Dedifferentiated amniotic fluid mesenchymal stem cell (primary cell): ENCODE measurements at regions not wholly inside any gene's neighbourhood (a gene's known extent, or its start where the extent isn't known, plus 50 kb on each side); places are given as distances from the start of the nearest gene placed in this dataset.

Experiments used
- DNase-seq: peaks from one replicate; pipeline ENCODE4 v3.0.0-alpha.2; 2016; ENCODE audit errors: extremely low spot score

DNA sequence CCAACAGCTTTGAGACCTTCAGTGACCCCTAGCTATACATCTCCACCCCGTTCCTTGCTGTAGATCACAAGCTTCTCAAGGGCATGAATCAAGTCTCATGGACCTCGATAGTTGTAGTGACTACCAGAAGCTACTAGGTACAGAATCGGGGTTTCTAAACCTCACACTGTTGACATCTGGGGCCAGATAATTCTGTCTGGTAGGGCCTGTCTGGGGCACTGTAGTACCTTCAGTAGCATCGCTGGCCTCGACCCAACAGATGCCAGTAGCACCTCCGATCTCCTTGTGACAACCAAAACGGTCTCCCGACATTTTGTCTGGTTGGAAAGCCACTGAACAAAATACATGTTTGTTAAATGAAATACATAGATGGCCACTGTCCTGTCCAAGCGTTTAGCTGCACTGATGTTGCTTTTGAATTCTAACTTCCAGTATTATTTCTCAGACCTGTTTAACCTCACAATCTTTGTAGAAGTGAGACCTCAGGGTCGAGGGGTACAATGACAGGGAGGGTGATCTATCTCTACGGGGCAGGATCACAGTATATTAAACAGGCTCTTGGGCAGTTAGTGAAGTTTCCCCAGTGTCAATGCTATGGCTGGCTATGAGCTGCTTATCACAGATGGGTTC is 262.5 kb upstream of the IGF1R start:
- DNase-seq = no peak

DNA sequence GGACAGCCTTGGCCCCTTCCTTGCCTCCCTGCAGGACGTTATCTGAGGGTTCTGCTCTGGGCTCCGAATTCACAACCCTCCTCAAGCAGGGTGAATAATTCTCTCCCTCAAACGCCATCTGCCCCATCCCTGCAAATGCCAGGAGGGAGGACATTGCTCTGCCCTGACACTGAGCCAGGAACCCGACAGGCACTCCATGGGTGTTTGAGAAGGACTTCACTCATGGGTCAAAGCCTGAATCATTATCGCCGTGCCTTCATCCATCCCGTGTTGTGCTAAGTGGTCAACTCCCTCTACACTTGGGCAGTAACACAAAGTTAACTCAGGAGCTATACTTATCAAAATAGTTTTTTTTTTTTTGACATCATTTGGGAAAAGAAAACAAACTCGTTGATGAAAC is 261.8 kb upstream of the IGF1R start:
- DNase-seq = no peak

DNA sequence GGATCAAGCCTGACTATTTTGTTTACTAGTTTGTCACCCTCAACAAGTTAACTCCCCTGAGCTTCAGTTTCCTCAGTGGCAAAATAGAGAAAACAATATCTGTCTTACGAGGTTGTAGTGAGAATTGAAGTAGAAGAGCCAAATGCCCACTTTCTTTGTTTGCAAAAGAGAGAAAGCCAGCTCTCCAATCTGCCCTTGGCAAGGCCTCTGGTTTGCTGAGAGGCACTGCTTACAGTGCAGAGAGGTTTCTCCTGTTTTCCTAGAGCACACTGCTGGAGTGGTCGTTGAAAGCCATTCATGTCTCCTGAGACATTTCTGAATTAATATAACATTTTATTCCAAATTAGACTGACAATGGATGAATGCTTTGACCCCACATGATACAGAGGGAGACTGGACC is 260.5 kb upstream of the IGF1R start:
- no peak for DNase-seq

DNA sequence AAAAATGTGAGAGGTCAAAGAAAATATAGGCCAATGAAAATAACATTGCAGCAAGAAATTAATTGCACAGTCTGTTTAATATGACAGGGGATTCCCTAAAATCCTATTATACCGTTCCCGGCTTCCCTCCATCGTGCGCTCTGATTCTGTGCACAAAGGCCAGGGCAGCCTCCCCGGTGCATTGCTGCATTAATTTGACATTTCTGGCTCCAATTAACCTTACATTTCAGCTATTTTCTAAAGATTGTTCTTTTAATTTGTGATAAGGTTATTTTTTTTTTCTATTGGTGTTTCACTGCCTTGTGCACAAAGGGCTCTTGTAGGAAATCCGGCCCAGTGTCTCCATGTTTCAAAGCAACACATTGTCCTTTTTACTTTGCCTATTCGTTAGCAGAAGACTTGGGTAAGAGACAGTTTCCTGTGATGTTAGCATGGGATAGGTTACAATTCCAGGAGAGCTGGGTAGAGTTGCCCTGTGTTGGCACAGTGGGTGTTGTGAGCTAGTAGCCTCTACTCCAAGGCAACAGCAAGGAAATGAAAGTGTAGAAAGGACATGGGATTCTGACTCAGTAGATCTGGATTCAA is 257.3 kb upstream of the IGF1R start:
- DNase-seq = no peak

DNA sequence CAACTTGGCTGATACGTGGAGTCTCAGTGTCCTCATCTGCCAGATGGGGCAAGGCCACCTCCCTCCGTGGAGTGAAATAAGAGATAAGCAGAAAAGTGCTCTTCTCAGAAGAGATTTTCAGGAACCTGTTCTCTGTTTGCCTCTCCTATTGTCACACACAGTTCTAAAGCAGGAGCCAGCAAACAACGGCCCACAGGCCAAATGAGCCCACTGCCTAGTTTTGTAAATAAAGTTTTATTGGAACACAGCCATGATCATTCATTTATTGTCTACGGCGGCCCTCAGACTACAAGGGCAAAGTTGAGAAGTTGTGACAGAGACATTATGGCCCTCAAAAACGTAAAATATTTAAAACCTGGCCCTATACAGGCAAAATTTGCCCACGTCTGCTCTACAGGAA is 256.8 kb upstream of the IGF1R start:
- DNase-seq = no peak

DNA sequence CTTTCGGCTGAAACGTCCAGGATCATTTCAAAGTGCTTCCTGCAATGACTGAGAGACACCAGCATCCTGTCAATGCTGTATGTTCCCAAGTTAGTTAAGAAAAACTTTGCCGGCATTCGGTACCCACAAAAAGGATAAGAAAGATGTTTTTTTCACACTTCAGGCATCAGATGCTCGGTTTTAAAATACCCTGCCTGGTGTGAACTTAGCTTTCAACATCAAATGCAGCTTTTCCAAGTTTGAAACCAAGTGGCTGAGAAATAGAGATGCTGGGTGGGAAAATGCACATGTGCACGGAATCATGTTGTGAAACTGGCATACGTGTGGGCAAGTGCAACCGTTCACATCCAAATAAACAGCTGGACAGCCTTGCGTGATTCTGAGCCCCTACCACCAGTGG is 254.9 kb upstream of the IGF1R start:
- DNase-seq = no peak

DNA sequence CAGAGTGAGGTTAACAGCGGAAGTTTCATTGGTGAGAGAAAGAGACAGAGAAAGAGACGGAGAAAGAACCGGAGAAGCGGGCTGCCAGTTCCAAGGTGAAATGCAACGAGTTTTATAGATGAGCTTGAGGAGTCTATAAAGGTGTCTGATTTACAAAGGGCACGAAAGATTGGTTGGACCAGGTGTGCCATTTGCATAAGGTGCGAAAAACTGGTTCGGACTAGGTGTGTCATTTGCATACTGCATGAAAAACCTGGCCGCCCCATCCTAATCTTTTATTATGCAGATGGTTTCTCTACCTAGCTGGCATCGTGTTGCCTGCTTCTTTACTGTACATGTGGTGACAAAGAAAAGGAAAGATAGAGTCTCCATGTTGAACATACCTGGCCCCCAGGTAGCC is 253.8 kb upstream of the IGF1R start:
- no peak for DNase-seq

DNA sequence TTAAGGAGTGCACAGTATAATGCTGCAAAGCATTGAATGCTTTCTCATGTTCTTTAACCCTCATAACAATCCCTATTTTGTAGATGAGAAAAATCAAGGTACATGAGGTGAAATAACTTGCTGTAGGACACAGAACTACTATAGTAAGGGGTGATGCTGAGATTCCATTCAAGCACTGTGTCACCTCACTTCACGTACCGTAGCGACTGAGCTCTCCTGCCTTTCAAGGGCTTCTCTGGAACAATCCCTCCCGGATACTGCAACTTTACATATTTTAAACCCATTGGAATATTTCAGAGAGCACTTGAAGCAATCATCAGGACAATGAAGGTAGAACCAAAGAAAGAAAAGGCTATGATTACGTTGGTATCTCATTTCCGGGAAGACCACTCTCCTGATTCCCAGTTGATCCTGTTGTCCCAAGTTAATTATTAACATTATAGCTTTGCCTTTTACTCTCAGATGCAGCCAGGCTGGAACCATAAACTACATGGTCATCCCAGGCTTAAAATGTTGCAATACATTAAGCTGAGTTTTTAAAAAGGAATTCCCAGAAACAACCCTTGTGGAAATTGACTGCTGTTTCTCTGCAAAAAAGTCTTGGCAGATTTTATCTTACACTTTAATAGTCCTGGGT is 252.2 kb upstream of the IGF1R start:
- DNase-seq = no peak

DNA sequence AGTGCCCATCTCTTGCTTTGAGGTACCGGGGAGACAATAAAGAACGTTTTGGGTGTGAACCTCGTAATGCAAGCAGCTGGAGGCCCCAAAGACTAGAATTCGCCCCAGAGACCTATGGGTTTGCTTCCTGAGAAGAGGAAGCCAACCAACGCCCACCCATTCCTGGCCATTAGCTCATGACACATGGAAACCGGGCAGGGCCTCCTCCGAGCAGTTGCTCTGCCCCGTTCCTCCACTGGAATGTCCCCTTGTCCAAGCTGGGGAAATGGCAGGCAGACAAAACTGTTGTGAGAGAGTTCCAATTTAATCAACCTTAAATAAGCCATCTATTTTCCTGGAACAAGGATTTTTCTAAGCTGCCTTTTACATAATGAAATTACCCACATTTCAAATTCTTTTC is 250.9 kb upstream of the IGF1R start:
- DNase-seq = no peak

DNA sequence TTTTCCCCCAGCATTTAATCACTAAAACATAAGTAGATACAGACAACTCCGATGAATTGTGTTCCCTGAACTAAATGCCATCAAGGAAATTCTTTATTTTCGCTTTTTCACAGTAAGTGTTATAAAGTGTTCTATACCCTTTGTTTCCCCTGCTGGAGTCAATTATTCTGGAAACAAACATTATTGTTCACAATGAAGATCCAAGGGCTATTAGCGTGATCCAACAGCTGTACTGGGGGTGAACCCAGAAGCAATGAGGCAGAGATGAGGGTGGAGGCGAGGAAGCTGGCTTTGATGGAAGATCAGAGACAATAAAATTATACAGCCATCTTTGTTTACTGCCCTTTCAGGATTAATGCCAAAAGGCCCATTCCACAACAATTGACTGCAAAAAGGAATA is 250.3 kb upstream of the IGF1R start:
- no peak for DNase-seq

DNA sequence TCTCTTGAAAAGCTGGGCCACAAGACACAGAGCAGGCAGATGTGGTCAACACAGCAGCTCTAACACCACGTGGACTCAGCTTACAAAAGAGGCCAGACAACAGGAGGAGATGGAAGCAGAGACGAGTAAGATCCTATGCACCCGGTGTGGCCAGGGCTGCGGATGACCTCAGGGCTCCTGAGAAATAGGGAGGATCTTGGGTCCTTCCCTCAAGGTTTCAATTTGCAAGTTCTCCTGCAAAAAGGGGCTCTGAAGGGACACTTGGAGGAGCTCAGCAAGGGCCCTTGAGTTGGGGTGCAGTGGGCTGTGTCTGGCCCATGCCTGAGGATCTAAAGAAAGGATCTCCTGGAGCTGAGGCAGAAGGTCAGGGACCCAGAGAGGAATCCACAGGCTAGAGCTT is 249.5 kb upstream of the IGF1R start:
- DNase-seq = no peak

DNA sequence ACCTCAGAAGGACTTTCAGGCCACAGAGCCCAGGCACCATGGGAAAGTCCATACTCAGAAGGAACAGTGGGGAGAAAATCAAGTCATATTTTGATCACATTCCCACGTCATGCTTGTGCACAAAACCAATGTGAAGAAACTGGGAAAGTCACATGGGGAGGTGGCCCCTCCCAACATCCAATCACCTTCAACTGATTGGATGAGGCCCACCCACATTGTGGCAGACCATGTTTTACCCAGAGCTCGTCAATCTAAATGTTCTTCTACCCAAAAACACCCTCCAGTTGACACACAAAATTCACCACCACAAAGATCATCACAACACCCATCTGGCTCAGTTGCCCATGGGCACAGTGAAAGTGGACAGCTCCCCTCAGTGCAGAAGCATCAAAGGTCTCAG is 248.2 kb upstream of the IGF1R start:
- DNase-seq = no peak

DNA sequence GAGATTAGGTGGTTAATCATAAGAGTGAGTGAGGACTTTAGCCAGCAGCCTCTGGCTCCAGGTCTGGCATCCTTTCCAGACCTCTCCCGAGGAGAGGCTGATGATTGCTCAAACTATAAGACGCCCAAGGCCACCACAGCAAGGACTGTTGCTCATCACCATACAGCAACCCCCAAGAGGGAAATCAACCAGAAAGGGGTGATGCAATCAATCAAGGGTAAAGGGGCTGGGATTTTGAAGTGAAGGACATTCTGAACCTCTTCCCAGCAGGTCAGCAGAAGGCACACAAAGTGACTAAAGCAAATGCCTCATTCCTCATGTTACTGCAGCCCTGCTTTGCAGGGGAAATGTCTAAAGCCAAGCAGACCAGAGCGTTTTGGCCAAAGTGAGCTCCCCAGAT is 247.3 kb upstream of the IGF1R start:
- DNase-seq = no peak

DNA sequence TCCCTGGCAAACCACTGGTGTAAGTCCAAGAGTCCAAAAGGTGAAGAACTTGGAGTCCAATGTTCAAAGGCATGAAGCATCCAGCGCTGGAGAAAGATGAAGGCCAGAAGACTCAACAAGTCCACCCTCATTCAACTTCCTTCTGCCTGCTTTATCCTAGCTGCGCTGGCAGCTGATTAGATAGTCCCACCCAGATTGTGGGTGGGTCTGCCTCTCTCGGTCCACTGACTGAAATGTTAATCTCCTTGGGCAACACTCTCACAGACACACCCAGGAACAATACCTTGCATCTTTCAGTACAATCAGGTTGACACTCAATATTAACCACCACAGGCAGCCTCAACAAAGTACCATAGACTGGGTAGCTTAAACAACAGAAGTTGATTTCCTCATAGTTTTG is 245.9 kb upstream of the IGF1R start:
- no peak for DNase-seq

DNA sequence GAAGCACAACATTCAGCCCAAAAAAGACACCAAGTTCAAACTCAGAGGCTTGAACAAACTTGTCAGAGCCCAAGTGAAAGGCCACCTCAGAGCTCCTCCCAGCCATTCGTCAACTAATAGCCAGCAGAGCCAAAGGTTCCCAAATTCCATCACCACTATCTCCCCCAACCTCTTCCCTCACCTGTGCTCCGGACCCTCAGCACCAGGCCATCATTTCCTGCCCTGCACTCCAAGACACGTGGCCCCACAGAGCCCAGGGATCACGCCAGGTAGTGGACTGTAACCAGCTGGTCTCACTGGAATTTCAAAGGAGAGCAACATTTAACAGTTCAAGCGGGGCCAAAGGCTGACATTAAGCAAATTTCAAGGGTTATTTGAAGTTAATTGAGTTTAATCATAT is 245.2 kb upstream of the IGF1R start:
- no peak for DNase-seq

DNA sequence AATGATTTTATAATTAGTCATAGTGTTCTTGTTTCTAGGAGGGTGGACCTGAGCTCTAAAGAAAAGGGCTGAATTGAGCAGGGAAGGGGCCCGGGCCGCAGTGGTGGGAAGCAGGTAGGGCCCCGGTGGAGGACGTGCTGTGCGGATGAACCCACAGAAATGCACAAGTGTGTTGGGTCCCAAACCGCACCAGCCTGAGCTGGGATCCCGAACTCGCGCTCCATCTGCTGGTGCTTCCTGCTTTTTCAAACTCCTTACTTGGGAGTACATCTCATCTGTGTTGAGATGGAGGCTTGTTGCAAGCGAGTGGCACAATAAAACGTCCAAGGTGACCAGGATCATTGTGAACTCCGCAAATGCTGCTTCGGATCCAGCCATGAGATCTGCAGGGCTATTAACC is 244.8 kb upstream of the IGF1R start:
- no peak for DNase-seq

DNA sequence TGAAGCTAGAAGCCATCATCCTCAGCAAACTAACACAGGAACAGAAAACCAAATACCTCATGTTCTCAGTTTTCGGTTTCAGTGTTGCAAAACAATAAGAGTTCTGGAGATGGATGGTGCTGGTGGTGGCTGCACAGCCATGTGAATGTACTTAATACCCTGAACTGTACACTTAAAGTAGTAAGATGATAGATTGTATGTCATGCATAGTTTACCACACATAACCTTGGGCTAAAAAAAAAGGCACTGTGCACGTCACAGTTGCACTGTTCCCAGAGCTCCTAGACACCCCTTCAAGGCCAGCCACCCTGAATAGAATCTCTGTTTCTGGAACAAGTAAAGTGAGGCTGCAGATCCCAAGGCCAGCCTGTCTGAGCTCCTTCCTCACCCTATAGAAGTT is 243.3 kb upstream of the IGF1R start:
- DNase-seq = no peak

DNA sequence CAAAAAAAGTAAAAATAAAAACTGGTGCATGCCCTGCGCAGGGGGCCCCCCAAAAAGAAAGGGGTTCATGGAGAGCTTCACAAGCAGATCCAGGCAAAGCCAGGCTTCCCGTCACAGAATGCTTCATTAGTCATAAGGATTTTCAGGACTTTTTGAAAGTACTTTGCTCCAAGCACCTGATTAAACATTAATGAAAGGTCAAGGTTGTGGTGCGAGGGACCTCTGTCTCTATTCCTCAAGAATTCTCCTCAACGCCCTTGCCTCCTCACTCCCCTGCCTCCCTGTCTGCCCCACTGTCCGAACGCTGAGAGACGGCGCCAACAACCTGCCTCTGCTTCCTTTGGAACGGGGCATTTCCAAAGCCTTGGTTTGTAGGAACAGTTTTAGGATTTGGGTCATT is 240.1 kb upstream of the IGF1R start:
- no peak for DNase-seq

DNA sequence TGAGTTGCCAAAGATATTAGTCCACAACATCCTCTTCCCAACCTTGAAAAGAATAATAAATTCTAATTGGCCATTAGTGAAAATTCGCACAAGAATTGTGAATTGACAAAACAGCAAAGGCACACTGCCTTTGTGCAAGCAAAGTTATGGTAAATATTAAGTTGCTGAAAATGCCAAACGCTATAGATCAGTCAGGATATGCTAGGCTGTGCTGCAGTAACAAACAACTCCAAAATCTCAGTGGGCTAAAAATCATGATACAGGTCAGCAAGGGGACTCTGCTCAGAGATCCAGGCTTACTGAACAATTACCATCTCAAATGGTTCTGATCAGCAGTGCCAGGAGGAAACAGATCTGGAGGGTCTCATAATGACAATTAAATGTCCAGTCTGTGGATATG is 238.0 kb upstream of the IGF1R start:
- DNase-seq = no peak

DNA sequence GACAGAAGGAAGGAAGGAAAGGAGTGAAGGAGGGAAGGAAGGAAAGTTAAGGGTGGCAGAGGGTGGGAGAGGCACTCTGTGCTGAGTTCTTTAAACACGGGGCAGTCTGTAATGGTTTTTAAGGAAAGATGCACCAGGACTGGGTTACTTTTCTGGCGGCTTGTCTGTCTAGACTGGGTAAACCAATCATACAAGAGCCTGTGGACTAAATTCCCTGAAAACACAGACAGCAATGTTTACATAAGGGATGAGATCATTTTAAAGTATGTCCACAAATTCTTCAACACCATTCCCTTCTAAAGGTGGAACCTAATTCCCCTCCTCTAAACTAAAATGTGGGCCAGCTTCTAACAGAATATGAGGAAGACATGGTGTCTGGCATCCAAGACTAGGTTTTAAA is 235.5 kb upstream of the IGF1R start:
- DNase-seq = no peak

DNA sequence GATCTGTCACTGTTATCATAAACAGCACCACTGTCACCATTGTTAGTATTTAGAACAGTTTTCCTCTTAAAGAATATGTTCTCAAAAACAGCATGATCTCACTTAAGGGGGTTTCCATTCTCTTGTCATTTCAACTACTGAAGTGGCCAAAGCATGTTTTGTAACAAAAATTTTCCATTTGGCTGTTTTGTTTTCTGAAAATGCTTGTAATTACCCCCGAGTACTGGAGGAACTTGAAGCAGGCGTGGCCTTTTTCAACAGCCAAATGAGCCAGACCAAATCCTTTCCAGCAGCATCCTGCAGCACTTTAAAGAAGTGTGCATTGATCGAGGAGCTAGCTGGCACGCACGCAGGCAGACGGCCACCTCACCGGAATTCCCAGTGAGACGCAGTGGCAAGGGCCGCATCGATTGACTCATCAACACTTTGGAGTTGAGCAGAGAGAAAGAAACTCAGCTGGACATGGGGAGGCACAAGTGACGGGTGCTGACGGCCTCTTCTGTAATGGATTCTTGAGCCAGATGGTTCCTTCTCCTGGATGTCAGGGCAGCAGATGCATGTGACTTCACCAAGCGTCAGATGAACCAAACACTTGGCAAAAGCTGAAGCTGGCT is 234.3 kb upstream of the IGF1R start:
- DNase-seq = no peak

DNA sequence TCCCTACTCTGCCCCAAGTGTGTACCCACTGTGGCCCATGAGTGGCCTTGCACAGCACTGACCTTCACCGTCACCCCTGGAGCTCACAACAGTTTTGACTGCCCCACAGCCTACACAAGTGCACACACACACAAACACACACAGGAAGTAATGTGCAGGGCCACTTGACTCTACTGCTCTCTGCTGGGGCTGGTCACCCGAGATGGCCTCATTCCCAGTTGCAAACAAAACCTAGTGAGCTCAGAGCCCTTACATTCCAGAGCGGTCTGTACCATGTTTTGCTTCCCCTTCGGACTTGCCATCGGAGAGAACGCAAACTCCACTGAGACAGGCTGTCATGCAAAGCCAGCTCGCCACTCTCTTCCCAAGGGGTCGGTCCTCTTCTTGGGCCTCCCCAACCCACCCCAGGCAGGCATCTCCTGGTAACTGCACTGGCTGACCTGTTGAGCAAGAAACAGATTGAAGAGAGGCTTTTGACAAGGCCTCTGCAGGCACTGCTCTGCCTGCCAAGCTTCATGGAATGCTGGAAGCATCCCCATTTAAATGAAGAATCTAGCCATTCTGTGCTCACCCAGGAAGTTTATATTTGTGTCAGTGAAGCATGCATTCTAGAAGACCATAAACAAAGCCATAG is 232.0 kb upstream of the IGF1R start:
- no peak for DNase-seq

DNA sequence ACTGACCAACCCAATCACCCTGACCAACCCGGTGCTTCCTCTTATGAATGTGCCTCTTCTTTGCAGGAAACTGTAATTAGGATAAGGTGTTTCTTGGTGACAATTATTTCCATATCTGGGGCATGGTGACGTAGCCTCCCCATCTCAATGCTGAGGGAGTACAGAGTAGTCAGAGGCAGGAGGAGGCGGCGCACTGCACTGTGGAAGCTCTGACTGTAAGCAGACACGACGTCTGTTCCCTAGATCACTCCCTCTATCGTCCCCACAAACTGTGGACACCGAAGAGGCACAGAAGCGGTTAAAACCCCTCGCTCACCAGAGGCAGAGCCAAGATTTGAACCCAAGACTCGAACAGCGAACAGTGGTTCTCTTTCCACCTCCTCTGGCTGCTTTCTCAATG is 231.0 kb upstream of the IGF1R start:
- DNase-seq = no peak
